ENCODE measurements at regions not wholly inside any gene's neighbourhood (a gene's known extent, or its start where the extent isn't known, plus 50 kb on each side); places are given as distances from the start of the nearest gene placed in this dataset.

DNA sequence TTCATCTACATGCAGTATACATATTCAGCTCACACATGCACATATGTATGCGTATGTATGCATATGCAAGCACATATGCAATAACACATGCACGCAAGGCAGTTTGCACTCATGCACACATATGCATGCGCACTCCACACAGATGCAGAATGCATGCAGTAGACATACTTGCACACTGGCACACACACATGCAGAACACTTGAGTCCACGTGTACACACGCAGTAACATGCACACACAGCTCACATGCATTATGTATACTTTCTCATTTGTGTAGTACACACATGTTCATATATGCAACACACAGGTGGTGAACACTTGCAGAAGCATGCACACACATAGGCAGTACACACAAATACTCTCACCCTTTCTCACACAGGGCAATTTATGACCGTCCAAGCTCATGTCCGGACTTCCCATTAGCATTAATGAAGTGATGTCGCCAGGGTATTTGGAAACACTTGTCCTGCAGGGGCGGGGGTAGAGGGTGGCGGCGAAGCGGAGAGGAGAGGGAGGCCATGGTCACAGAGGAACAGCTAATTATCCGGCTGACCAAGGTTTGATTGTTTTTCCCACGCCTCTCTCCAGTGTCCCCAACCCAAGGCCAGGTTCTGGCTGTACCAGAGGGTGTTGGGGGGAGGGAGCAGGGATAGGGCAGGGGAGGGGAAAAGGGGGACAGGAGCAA is 91.3 kb downstream of the VEGFA start:
- no peaks in the 10 kb centered on the region for H3K4me1 Mint-ChIP-seq
- DNase-seq = no peak
- H3K9me3 Mint-ChIP-seq = no peaks in the 10 kb centered on the region
- no peaks in the 10 kb centered on the region for H3K36me3 Mint-ChIP-seq
- CTCF ChIA-PET = no interaction called here
- H3K27me3 Mint-ChIP-seq = peaks cover 12% of the 10 kb centered on the region
- H3K4me3 Mint-ChIP-seq = no peak overlapping the region
- no peak overlapping the region for H3K27ac Mint-ChIP-seq

DNA sequence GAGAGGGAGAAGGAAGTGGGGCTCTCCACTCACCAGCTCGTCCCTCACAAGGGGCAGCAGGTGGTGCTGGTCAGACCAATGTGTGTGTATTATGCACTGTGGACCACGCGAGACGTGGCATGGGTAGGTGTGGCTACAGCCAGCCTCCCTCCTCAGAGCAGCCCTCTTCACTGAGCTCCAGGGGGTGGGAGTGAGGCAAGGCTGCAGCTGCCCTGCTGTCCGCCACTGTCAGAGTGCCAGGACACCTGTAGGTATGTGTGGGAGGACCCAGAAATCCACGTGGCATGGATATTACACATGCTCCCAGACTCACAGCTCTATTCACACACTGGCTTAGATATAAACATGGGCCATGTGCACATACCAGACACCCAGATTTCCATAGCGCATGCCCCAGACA is 90.3 kb downstream of the VEGFA start:
- H3K9me3 Mint-ChIP-seq = no peaks in the 10 kb centered on the region
- H3K27ac Mint-ChIP-seq = no peak overlapping the region
- no peaks in the 10 kb centered on the region for H3K4me1 Mint-ChIP-seq
- no peak for DNase-seq
- H3K27me3 Mint-ChIP-seq = peaks cover 5% of the 10 kb centered on the region
- no peaks in the 10 kb centered on the region for H3K36me3 Mint-ChIP-seq
- CTCF ChIA-PET = no interaction called here
- H3K4me3 Mint-ChIP-seq = no peak overlapping the region

DNA sequence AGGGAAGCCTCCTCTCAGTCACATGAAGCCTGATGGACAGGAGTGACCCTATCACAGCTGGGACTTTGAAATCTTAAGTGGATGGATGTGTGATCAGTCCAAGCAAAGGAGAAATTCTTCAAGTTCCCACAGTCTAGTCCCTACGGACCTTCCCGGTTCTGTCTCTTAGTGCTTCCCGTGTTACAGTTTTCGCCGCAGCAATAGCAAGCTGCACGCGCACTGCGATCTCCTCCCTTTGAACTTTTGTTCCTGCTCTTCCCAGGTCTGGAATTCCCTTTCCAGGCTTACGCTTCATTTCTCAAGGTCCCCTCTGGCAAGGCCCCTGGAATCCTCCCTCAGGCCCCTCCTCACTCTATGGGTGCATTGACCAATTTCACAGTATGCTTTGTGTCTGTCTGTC is 89.2 kb downstream of the VEGFA start:
- no peak overlapping the region for H3K4me3 Mint-ChIP-seq
- no peaks in the 10 kb centered on the region for H3K36me3 Mint-ChIP-seq
- CTCF ChIA-PET = no interaction called here
- no peaks in the 10 kb centered on the region for H3K4me1 Mint-ChIP-seq
- no peak for DNase-seq
- no peak overlapping the region for H3K27ac Mint-ChIP-seq
- no peaks in the 10 kb centered on the region for H3K9me3 Mint-ChIP-seq
- H3K27me3 Mint-ChIP-seq = peaks cover 4% of the 10 kb centered on the region

DNA sequence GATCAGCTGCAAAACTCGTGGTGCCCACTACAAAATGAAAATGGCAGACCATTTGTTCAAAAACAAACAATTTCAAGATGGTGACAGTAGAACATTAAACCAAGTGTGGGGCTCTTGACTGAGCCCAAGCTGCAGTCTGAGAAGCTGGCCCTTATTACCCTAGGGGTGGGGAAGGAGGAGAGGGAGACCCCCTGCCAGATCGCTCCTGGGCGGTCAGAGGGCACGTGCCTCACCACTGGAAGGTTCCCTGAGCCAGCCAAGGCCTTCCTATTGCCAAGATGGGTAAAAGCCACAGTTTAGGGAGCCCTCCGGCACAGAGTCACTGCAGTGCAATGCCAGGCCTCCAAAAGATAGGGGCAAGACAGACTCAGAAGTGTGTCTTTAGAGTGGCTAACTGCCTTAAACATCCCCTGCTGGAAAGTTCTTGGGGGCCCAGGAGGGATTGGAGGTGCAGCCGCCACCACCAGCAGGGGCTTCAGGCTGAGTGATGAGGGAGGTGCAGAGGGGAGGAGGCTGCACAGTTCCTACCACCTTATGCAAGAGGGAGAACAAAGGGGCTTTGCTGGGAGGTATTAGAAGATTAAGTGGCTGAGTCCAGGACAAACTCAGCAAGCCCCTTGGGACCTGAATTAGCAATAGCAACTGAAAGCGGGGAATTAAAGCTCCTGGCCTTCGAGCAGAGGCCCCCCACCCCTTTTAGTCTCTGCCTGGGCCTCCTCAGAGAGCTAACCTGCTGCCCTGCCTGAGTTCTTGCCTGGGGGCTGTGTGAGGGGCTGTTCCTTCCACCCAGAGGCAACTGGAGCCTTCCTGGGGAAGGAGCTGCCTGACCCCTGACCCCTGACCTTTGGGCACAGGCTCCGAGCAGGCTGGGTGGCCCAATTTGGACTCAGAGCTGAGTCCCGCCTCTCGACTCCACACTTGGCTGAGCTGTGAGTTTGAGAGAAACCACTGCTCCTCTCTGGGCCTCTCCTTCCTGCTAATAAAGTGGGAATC is 88.4 kb downstream of the VEGFA start:
- no peaks in the 10 kb centered on the region for H3K36me3 Mint-ChIP-seq
- H3K27me3 Mint-ChIP-seq = peaks cover 4% of the 10 kb centered on the region
- H3K4me1 Mint-ChIP-seq = no peaks in the 10 kb centered on the region
- H3K4me3 Mint-ChIP-seq = no peak overlapping the region
- no peak for DNase-seq
- CTCF ChIA-PET = interaction anchor here (0.8 kb wide), 1 partner anchor 13 kb away, joined by 3 read pairs; no protein-coding TSS in a partner anchor
- H3K27ac Mint-ChIP-seq = no peak overlapping the region
- no peaks in the 10 kb centered on the region for H3K9me3 Mint-ChIP-seq

DNA sequence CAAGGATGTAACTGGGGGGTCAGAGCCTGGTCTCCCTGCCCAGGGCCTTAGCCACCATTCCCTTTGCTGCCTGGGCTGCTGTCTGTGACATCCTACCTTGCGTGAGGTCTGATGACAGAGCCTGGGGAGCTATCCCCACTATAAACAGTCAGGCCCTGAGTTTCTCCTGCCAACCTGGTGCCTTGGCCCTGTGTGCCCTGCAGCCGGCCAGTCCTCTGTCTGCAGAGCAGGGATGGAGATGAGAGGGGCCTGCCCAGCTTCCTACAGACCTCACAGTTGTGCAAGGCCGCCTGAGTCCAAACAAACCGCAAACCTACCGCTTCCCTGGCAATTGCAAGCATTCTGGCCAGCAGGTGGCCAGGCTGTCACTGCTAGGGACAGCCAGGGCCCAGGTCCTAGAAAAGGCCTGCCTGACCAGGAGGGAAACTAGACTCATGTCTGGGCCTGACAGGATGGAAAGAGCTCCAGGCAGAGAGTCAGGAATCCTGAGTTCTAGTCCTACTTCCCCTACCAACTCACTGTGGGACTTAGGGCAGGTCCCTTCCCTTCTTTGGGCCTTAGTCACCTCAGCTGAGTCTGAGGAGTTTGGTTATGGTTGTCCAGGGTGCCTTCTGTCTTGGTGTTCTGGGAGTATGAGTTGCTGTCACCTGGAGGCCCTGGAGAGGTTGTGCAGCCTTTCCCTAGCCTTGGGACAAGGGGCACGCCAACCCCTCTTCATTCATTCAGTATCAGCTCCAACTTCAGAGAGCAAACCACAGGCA is 86.2 kb downstream of the VEGFA start:
- DNase-seq = no peak
- Mint-ChIP-seq H3K4me1 (no peaks in the 10 kb centered on the region), H3K27ac (no peak overlapping the region), H3K9me3 (no peaks in the 10 kb centered on the region), H3K27me3 (no peaks in the 10 kb centered on the region), H3K36me3 (no peaks in the 10 kb centered on the region), H3K4me3 (no peak overlapping the region)
- CTCF ChIA-PET = interaction anchor here (1.1 to 1.3 kb wide), 2 partner anchors 10 to 223 kb away, joined by 3 read pairs; no protein-coding TSS in a partner anchor

DNA sequence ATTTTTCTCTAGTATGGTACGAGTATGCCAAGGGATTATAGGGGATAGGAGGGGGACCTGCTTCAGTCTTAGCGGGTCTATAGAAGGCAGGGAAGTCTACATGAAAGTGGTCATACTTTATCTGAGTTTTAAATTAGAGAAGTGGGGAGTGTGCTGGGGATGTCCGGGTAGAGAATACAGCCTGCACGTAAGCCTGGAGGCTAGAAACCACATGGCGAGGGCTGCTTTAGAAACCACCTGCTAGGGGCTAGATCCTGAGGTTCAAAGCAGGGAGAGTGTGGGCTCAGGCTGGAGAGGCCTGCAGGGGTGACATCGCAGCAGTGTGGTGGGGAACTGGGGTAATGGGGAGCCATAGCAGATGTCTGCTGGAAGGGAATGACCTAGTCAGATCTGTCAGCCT is 85.2 kb downstream of the VEGFA start:
- Mint-ChIP-seq H3K4me1 (no peaks in the 10 kb centered on the region), H3K27me3 (no peaks in the 10 kb centered on the region), H3K27ac (no peak overlapping the region), H3K9me3 (no peaks in the 10 kb centered on the region), H3K36me3 (no peaks in the 10 kb centered on the region), H3K4me3 (no peak overlapping the region)
- no peak for DNase-seq
- CTCF ChIA-PET = interaction anchor here (1.1 to 1.3 kb wide), 2 partner anchors 9 to 224 kb away, joined by 3 read pairs; no protein-coding TSS in a partner anchor

DNA sequence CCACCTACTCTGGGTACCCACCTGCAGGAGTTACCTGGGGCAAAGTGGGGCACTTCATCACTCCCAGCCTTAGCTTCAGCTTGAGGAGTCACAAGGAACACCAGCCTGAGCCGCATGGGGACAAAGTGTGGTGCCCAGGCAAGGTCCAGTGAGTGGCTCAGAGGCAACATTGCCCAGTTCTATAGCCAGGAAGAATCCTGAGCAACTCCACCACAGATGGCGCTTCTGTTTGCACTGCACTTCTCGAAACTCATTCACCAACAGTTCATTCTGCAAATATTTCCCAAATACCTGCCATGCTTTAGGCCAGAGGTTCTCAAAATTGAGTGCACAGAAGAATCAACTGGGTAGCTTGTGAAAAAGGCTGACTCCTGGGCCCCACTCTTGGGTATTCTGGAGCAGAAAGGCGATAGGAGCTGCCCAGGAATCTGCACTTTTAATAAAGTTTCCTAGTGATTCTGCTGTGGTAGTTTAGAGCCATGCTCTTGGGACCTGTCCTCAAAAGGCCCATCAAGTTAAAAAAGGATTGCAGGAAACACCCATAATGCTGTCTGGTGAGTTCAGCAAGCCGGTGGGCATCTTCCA is 83.1 kb downstream of the VEGFA start:
- Mint-ChIP-seq H3K4me1 (no peaks in the 10 kb centered on the region), H3K36me3 (no peaks in the 10 kb centered on the region), H3K27me3 (peaks cover 3% of the 10 kb centered on the region), H3K9me3 (no peaks in the 10 kb centered on the region), H3K4me3 (no peak overlapping the region), H3K27ac (no peak overlapping the region)
- CTCF ChIA-PET = no interaction called here
- DNase-seq = no peak

DNA sequence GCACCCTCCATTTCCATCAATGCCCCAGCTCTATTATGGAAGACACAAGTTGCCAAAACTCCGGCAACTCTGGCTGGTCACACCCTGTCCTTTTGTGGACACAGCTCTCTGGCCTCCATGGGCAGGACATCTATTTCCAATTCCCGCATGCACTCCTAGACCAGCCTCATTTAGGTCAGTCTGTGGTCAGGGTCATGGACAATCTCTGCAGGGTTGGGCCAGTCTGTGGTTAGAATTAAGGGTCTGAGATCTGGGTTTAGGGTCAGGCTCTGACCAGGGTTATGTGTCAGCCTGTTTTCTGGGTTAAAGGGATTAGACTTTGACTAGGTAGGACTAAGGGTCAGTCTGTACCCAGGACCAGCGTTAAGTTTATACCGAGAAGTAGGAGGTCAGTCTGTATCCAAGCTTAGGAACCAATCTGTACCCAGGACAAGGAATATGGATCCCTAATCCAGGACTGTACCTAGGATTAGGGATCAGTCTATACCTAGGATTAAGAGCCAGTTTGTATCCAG is 82.4 kb downstream of the VEGFA start:
- Mint-ChIP-seq H3K36me3 (no peaks in the 10 kb centered on the region), H3K4me1 (no peaks in the 10 kb centered on the region), H3K9me3 (no peaks in the 10 kb centered on the region), H3K27ac (no peak overlapping the region), H3K4me3 (no peak overlapping the region), H3K27me3 (peaks cover 10% of the 10 kb centered on the region)
- CTCF ChIA-PET = no interaction called here
- DNase-seq = no peak

DNA sequence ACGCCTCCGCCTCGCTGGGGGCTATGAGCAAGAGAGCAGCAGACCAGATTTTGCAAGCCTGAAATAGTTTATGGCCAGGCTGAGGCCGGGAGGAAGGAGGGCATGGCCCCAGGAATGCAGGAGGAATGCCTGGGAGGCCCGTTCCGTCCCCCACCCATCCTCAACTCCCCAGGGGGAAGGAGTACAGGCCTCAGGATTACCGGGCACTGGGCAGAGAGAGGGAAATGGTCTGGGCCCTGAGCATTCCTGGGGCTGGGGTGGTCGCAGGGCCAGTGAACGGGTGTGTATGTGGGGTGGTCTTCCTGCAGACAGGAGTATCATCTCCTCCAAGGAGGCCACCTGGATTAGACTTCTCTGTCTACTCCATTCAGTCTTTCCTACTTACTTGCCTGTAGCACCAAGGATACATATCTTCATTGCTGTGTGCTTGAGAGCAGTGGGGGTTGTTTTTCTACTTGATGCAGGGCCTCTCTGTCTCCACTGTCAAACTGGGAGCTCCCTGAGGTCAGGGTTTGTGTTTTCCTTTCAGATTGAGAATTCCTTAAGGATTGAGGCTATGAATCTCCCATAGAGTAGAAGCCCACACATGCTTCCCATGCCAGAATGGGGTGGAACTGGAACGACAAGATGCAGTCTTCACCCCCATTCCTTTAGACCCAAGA is 81.3 kb downstream of the VEGFA start:
- H3K4me3 Mint-ChIP-seq = no peak overlapping the region
- CTCF ChIA-PET = no interaction called here
- no peaks in the 10 kb centered on the region for H3K36me3 Mint-ChIP-seq
- no peaks in the 10 kb centered on the region for H3K9me3 Mint-ChIP-seq
- no peak for DNase-seq
- H3K27ac Mint-ChIP-seq = no peak overlapping the region
- peaks cover 13% of the 10 kb centered on the region for H3K27me3 Mint-ChIP-seq
- no peaks in the 10 kb centered on the region for H3K4me1 Mint-ChIP-seq

DNA sequence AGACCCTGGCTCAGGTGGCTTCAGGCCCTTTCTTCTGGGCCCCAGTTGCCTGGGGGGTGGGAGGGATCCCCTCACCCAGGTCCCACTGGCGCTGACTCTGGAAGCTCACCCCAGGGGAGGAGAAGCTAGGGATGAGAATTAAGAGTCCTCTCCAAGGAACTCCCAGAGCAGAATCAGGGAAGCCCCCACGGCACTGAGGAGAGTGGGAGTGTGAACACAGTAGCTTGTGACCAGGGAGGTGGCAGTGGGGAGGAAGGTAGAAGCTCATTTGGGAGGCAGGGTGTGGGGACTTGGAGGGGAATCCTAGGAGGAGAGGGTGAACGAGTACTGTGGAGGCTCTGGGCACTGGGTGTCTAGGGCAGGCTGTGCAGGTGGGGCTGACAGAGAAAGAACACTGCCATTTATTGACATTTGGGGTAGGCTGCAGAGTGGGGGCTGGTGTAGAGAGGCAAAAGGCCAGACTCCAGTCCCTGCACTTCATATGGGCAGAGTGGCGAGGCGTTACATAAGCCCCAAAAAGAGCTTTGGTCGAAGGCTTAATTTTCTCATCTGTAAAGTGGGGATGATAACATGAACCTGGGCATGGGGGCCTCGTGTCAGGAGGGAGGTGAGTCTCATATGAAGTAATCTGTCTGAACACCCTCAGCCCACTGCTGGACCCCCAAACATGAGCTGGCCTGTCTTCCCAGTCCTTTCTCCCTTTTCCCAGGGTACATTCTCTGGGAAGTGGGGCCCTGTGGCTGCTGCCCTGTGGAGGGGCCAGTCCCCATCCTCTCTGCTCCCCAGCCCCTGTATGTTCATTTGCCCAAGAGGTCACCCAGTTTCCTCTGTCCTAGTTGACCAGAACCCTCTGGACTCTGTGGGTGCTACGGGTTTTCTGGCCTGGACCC is 80.5 kb downstream of the VEGFA start:
- Mint-ChIP-seq H3K4me3 (no peak overlapping the region), H3K27me3 (peaks cover 13% of the 10 kb centered on the region), H3K27ac (no peak overlapping the region), H3K4me1 (no peaks in the 10 kb centered on the region), H3K36me3 (no peaks in the 10 kb centered on the region), H3K9me3 (no peaks in the 10 kb centered on the region)
- no peak for DNase-seq
- CTCF ChIA-PET = no interaction called here

DNA sequence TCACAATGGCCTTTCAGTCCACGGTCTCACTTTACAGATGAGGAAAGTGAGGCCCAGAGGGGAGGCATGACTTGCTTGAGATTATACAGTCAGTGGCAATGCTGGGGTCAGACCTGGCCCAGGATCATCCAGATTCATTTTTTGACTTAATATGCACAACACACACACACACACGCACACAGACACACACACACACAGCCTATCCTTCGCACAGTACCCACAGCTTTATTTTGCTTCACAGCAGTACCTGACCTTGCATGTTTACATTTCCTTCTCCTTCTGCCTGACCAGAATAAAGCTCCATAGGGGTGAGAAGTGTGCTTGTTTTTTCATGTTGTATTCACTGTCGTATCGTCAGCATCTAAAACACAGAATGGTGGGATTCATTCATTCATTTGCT is 79.8 kb downstream of the VEGFA start:
- H3K27ac Mint-ChIP-seq = no peak overlapping the region
- CTCF ChIA-PET = no interaction called here
- H3K4me1 Mint-ChIP-seq = no peaks in the 10 kb centered on the region
- no peak for DNase-seq
- H3K36me3 Mint-ChIP-seq = no peaks in the 10 kb centered on the region
- no peaks in the 10 kb centered on the region for H3K9me3 Mint-ChIP-seq
- peaks cover 19% of the 10 kb centered on the region for H3K27me3 Mint-ChIP-seq
- H3K4me3 Mint-ChIP-seq = no peak overlapping the region

DNA sequence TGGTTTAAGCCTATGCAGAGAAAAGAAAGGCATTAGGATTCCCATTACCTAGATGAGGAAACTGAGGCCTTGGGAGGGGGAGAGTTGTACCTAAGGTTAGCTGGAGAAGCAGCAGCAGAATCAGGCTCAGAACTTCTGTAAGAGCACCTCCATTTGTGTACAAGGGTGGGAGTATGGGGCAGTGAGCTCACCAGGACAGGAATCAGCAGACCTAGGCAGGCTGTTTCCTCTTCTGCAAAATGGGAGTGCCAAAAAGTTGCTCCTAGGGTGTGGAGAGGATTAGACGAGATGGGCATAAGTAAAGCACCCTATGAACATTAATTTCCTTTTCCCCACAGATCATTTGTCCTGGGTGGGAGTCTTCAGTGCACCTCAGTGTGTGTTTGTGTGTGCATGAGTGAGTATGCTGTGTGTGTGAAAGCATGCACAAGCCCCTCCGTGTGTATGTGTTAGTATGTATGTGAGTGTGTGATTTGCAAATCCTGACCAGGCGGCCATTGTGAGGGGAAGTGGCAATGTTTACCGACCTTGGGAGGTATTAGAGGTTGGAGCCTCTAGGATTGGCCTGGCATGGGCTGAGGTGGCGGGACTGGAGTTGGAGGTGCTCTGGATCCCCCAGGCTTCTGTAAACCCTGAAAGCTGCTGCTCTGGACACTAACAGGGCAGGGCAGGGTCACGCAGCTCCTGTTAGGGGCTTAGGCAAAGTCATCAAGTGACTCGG is 78.8 kb downstream of the VEGFA start:
- DNase-seq = no peak
- H3K36me3 Mint-ChIP-seq = no peaks in the 10 kb centered on the region
- CTCF ChIA-PET = no interaction called here
- H3K9me3 Mint-ChIP-seq = no peaks in the 10 kb centered on the region
- no peak overlapping the region for H3K27ac Mint-ChIP-seq
- no peak overlapping the region for H3K4me3 Mint-ChIP-seq
- no peaks in the 10 kb centered on the region for H3K4me1 Mint-ChIP-seq
- peaks cover 27% of the 10 kb centered on the region for H3K27me3 Mint-ChIP-seq
